Type B pancreatic cell (in vitro differentiated cells): ENCODE measurements at regions not wholly inside any gene's neighbourhood (a gene's known extent, or its start where the extent isn't known, plus 50 kb on each side); places are given as distances from the start of the nearest gene placed in this dataset.
"Not testable (repeated sequence)": the region's sequence is repeated elsewhere in the genome, so short reads cannot be mapped to it uniquely, and the experiment has no call there.

Source experiments
- DNase-seq: peaks from one replicate; pipeline ENCODE4 v3.0.0; 2021; ENCODE audit warnings: mixed read lengths; ENCODE audit not compliant: unreplicated experiment; ENCODE audit errors: extremely low spot score
- H3K27ac Mint-ChIP-seq: 2 replicates; pipeline ENCODE4 v1.8.0; 2021; ENCODE audit warnings: mild to moderate bottlenecking, mixed read lengths
- H3K27me3 Mint-ChIP-seq: 2 replicates; pipeline ENCODE4 v1.8.0; 2021; ENCODE audit warnings: mixed read lengths
- H3K36me3 Mint-ChIP-seq: 2 replicates; pipeline ENCODE4 v1.8.0; 2021; ENCODE audit warnings: mixed read lengths
- H3K4me1 Mint-ChIP-seq: one replicate; pipeline ENCODE4 v1.8.0; 2021; ENCODE audit warnings: mixed read lengths; ENCODE audit not compliant: unreplicated experiment
- H3K4me3 Mint-ChIP-seq: 2 replicates; pipeline ENCODE4 v1.8.0; 2021; ENCODE audit warnings: mild to moderate bottlenecking, mixed read lengths
- H3K9me3 Mint-ChIP-seq: 2 replicates; pipeline ENCODE4 v1.8.0; 2021; ENCODE audit warnings: mixed read lengths
- TF ChIP-seq, protein P1 (sequence below): fragments of 200-600 bp; sonication (generic); conservative IDR thresholded peaks from 2 replicates; pipeline ENCODE4 v1.5.0; 2021; ENCODE audit warnings: antibody characterized with exemption, mild to moderate bottlenecking

DNA sequence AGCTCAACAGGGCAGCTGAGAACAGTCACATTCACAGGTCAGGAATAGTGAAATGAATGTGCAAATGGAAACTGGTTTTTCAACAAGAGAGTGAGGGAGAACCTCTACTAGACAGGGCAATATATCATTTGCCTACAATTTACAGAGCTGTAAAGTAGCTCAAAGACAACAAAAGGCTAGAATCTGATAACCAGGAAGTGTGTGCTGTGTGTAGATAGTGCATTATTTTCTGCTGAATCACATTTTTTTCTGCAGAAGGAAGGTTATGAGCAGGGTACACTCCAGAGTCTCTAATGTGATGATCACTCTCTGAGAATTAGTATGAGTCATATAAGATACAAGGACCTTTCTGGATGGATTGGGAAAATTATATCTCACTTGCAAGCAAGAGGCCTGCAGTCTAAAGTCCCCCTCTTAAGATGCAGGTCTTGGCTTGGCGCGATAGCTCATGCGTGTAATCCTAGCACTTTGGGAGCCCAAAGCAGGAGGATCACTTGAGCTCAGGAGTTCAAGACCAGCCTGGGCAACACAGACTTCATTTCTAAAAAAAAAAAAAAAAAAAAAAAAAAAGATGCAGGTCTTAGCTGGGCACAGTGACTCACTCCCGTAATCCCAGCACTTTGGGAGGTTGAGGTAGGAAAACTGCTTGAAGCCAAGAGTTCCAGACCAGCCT lies 59.9 kb upstream of the COBL start:
- peak overlapping the region; percentile 93 for H3K27ac Mint-ChIP-seq
- no peak for DNase-seq
- H3K4me1 Mint-ChIP-seq, result peaks cover 7% of the 10 kb centered on the region
- no peaks in the 10 kb centered on the region for H3K36me3 Mint-ChIP-seq
- TF ChIP-seq, protein P1, sequence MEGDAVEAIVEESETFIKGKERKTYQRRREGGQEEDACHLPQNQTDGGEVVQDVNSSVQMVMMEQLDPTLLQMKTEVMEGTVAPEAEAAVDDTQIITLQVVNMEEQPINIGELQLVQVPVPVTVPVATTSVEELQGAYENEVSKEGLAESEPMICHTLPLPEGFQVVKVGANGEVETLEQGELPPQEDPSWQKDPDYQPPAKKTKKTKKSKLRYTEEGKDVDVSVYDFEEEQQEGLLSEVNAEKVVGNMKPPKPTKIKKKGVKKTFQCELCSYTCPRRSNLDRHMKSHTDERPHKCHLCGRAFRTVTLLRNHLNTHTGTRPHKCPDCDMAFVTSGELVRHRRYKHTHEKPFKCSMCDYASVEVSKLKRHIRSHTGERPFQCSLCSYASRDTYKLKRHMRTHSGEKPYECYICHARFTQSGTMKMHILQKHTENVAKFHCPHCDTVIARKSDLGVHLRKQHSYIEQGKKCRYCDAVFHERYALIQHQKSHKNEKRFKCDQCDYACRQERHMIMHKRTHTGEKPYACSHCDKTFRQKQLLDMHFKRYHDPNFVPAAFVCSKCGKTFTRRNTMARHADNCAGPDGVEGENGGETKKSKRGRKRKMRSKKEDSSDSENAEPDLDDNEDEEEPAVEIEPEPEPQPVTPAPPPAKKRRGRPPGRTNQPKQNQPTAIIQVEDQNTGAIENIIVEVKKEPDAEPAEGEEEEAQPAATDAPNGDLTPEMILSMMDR, result no peak
- H3K9me3 Mint-ChIP-seq, result no peaks in the 10 kb centered on the region
- H3K27me3 Mint-ChIP-seq, result no peaks in the 10 kb centered on the region
- H3K4me3 Mint-ChIP-seq, result peak overlapping the region; percentile 58

DNA sequence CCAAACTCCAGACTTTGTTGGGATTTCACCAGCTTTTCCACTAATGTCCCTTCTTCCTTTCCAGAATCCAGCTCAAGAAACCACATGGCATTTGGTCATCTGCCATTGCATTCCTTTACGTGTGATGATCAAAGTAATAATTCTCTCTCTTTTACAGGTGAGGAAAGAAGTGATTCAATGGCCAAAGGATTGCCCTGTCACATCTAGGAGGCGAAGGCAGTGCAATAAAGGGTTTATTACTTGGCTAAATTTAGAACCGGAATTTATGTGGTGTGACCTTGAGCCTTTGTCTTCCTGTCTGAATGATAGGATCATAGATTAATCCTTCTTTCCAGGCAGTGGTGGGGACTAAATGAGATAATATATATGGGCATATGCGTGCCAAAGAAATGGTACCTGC lies 58.3 kb upstream of the COBL start:
- no peak overlapping the region for H3K4me3 Mint-ChIP-seq
- no peak overlapping the region for H3K27ac Mint-ChIP-seq
- DNase-seq, result no peak
- H3K27me3 Mint-ChIP-seq, result no peaks in the 10 kb centered on the region
- peaks cover 7% of the 10 kb centered on the region for H3K4me1 Mint-ChIP-seq
- H3K9me3 Mint-ChIP-seq, result no peaks in the 10 kb centered on the region
- TF ChIP-seq, protein P1, result no peak
- no peaks in the 10 kb centered on the region for H3K36me3 Mint-ChIP-seq

DNA sequence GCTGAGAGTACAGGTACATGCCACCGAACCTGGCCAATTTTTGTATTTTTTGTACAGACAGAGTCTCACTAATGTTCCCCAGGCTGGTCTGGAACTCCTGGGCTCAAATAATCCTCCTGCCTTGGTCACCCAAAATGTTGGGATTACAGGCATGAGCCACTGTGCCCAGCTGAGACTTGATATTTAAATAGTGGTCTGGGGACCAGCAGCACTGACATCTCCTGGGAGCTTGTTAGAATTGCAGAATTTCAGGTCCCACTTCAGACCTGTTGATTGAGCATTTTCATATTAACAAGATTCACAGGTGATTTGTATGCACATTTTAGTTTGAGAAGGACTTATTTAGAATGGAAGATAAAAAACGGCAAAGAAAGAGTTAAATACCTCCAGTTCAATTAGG lies 57.0 kb upstream of the COBL start:
- H3K4me3 Mint-ChIP-seq, H3K9me3 Mint-ChIP-seq, H3K4me1 Mint-ChIP-seq, H3K27me3 Mint-ChIP-seq, H3K36me3 Mint-ChIP-seq, DNase-seq, H3K27ac Mint-ChIP-seq: not testable (repeated sequence)

DNA sequence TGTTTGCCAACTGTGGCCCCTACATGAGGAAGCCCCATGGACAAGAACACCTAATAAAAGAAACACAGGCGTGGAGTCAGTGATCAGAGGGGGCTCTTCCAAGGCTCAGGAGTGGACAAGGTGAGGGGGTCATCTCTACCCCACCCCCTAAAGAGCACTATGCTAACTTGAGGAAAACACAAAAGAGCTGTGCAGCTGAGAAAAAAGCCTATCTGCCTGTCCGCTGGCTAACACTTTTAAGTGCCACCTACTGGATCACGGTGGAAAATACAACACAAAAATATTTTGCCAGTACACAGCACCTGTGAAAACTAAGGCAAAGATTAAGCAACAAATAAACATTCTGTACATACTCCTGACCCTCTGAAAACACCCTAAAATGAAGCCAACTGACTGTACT lies 53.1 kb upstream of the COBL start:
- no peaks in the 10 kb centered on the region for H3K36me3 Mint-ChIP-seq
- DNase-seq, result no peak
- H3K4me3 Mint-ChIP-seq, result no peak overlapping the region
- no peak overlapping the region for H3K27ac Mint-ChIP-seq
- no peaks in the 10 kb centered on the region for H3K27me3 Mint-ChIP-seq
- H3K9me3 Mint-ChIP-seq, result no peaks in the 10 kb centered on the region
- H3K4me1 Mint-ChIP-seq, result peaks cover 5% of the 10 kb centered on the region
- TF ChIP-seq, protein P1, result peak; percentile 66

DNA sequence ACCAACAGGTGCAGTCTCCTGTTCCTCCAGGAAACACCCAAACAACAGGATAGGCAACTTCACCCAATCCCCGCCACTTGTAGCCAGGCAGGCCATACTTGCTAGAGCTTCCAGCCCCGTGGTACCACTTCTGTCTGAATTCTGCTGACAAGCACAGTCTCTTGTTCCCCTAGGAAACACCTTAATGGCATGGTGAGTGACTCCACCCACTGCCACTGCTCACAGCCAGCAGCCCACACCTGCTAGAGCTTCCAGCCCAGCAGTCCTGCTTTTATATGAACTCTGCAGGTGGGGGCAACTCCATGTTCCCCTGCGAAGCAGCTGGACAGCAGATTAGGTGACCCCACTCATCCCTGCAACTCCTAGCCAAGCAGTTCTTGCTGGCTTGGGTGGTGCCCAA lies 52.6 kb upstream of the COBL start:
- not testable (repeated sequence) for H3K9me3 Mint-ChIP-seq, H3K27ac Mint-ChIP-seq, DNase-seq, H3K27me3 Mint-ChIP-seq, H3K4me3 Mint-ChIP-seq, H3K4me1 Mint-ChIP-seq, H3K36me3 Mint-ChIP-seq

DNA sequence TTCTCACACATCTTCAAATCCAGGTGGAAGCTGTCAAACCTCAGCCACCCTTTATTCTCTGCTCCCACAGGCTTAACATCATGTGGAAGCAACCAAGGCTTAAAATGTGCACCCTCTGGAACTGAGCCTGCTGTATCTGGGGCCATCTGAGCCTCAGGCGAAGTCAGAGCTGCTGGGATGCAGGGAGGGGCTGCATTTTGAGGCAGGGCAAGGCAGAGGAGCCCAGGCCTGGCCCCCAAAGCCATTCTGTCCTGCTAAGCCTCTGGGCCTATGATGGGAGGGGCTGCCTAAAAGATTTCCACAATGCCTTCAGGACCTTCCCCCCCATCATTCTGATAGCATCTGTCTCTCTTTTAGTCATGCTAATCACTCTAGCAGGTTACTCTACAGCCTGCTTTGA lies 51.7 kb upstream of the COBL start:
- peaks cover 5% of the 10 kb centered on the region for H3K4me1 Mint-ChIP-seq
- no peak for DNase-seq
- H3K27ac Mint-ChIP-seq, result no peak overlapping the region

More for the DNA sequence above, 51.7 kb upstream of the COBL start:
- Mint-ChIP-seq H3K27me3 (no peaks in the 10 kb centered on the region), H3K4me3 (no peak overlapping the region), H3K9me3 (no peaks in the 10 kb centered on the region), H3K36me3 (no peaks in the 10 kb centered on the region)
- TF ChIP-seq, protein P1, result no peak
